GM18870 (cell line): ENCODE measurements at regions not wholly inside any gene's neighbourhood (a gene's known extent, or its start where the extent isn't known, plus 50 kb on each side); places are given as distances from the start of the nearest gene placed in this dataset.
"Not testable (repeated sequence)": the region's sequence is repeated elsewhere in the genome, so short reads cannot be mapped to it uniquely, and the experiment has no call there.

Experiments used
- ATAC-seq: cut with Tn5 transposase; IDR thresholded peaks from one replicate; pipeline ENCODE4 v1.9.1; 2021; ENCODE audit warnings: moderate library complexity; ENCODE audit not compliant: unreplicated experiment

GRCh38 chr3:107222907-107223306, 154.3 kb upstream of the CCDC54 start:
- no peak for ATAC-seq

GRCh38 chr3:107224026-107224596, 153.1 kb upstream of the CCDC54 start:
- no peak for ATAC-seq

DNA sequence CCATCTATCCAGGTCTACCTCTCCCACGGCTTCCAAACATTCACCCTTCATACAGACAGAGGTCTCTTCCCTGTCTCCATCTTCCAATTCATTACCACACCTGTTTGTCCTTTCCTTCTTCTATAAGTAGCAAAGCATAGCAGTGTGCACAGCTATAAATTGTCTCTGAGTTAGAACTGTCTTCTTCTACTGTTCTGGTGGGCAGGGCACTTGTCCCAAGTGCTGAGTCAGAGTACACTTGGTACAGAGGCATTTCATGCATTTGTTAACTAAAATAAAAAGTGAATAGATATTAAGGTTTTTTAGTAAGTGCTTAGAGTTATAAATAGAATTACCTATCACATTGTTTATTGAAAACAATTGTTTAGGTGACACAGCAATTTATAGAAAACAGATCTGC, 150.1 kb upstream of the CCDC54 start:
- ATAC-seq: no peak

- not testable (repeated sequence) for ATAC-seq
Observed at GRCh38 chr3:107233877-107234276, 143.4 kb upstream of the CCDC54 start.

DNA sequence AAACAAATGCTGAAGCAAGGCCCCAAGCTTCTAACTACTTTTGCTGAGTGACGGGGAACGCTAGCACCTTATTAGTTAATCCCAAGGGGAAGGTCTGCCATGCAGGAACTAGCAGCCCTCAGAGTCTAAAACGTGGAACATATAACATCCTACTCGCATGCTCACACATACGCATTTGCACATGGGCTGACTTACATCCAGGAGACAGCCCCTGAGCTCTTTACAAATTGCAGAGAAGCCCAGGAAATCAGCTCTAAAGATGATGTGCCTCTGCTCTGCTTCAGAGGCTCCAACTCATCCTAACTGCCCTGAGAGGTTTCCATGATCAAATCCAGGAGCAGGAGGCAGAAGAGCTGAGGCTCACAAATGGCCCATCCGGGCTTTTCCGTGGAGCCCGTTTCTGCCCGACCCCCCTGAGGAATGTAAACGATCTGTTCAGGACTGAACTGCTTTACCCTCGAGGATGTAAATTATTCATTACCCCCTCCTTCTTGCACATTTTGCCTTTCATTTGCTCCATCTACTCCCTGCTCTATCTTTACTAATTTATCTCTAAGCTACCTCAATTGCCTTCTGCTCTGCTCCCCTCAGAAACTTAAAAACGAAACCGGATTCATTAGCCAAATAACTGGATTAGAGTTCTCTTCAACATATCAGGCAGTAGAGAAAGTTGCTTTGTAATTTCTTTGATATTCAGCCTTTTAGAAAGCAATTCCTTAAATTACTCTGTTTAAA, 141.9 kb upstream of the CCDC54 start:
- no peak for ATAC-seq

GRCh38 chr3:107235928-107236315, 141.3 kb upstream of the CCDC54 start:
- peak; percentile 64 for ATAC-seq

GRCh38 chr3:107236655-107237337, 140.4 kb upstream of the CCDC54 start:
- no peak for ATAC-seq

DNA sequence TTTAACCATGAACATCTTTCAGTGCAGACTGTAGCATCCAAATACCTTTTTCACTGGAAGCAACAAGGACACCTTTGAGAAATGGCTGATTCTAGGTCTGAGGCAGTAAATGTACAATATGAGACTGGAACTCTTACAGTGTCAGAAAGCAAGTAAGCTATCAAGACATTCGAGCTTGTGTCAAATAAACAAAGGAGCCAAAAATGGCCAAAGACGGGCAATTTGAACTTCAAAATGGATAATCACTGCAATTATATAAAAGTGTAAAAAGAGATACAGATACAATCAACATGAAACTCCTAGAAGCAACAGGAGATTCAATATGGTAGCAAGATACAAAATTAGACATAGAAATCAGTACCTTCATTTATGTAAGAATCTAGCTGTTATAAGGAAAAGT, 138.5 kb upstream of the CCDC54 start:
- no peak for ATAC-seq

GRCh38 chr3:107239703-107240102, 137.5 kb upstream of the CCDC54 start:
- no peak for ATAC-seq

DNA sequence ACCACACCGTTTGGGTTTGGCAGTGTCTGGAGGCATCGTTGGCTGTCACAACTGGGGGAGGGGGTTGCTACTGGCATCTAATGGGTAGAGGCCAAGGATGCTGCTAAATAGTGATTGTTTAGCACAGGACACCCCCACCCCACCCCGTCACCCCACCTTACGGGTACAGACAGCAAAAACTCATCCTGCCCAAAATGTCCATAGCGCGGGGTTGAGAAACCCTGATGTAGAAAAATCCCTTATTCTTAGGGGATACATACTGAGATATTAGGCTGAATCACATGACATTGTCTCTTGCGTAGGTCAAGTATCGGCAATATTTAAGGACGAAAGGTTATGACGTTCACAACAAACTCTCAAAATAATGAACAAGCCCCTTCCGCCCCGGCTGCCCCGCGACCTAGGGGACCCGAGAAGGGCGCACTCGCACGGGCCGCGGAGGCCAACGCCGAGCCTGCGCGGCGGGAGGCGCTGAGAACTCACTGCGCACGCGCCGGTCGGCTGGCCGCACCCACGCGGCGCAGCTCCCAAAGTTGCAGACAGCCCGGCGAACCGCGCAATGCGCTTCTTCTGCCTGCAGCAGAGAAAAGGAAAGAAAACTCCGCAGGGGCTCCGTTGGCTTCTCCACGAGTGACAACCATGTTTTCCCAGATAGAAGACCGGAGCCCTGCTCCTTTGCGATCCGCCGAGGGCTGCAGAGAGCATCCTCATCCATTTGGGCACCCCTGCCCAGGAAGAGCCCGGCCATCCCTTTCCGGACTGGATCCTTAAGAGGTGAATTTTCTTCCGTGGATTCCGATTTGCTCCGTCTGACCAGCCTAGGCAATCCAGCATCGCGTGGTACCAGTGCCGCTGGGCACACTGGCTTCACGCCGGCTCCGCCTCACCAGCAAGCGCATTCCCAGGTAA, 136.8 kb upstream of the CCDC54 start:
- peak; percentile 78 for ATAC-seq

GRCh38 chr3:107241217-107241616, 136.0 kb upstream of the CCDC54 start:
- ATAC-seq: peak; percentile 27

GRCh38 chr3:107242579-107242978, 134.7 kb upstream of the CCDC54 start:
- no peak for ATAC-seq

DNA sequence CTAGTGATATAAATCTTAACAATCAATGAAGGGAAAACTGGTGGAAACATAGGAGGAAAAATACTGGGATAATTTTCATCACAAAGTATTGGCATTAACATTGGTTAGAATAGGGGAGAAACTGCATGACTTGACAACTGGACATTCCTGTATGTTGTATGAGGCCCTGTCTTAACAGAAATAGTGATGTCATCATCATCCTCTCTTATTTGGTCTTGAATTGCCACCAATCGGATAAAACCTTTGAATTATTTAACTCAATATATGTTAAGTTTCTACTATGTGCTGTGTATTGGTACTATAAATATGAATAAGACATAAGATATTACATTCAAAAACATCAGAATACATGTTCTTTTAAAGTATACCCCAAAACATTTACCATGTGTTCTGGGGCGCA, 130.1 kb upstream of the CCDC54 start:
- ATAC-seq: no peak

GRCh38 chr3:107249132-107249531, 128.1 kb upstream of the CCDC54 start:
- ATAC-seq: no peak

- ATAC-seq: no peak
Observed at GRCh38 chr3:107250221-107250620, 127.0 kb upstream of the CCDC54 start.

- ATAC-seq: no peak
Observed at GRCh38 chr3:107251819-107252218, 125.4 kb upstream of the CCDC54 start.

GRCh38 chr3:107256963-107257362, 120.3 kb upstream of the CCDC54 start:
- no peak for ATAC-seq

- no peak for ATAC-seq
Observed at GRCh38 chr3:107258300-107258699, 118.9 kb upstream of the CCDC54 start.

DNA sequence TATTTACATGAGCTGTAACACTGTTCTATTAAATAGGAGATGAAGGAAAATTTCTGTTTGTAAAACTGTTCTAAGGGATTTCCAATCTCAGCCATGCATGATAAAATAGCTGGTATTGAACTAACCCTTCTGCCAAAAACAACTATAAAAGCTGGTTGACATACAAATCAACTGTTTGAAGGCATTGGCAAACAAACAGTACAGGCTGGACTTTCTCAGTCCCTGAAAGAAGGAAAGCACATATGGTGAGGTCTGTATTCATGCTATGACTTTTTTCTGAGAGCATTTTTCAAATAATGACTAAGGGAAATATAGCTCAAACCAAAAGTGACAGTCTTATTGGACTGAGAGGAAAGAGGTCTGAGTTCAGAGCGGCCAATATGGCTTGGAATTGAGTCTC, 117.0 kb upstream of the CCDC54 start:
- ATAC-seq: no peak

DNA sequence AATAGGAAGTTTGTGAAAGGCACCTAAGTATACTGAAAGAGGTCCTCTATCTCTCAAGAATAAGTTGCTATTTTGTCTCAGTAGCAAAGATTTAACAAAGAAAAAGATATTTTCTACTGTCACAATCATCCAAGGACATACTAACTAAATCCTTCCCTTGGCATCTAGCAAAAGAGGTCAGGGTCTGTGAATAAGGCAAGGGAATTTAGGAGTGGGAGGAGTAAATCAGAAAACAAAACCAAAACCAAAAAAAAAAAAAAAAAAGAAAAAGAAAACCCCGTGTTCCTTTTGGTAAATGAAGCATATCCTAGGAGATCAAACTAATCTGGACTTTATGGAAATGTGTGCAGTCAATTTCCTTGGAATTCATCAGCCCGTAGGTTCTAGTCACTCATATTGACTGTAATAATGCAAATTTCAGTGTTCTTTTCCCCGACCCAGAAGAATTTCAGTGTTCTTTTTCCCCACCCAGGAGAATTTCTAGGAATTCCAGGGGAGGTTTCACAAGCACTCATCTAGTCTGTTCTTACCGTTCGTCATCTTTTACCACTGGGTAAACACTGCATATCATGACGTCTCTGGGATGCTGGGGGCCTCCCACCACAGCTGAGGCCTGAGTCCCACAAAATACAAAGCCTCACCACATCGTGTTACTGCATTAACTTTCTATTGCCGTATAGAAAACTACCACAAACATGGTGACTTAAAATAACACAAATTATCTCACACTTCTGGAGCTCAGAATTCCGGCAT, 113.8 kb upstream of the CCDC54 start:
- ATAC-seq: no peak

GRCh38 chr3:107264888-107265287, 112.4 kb upstream of the CCDC54 start:
- no peak for ATAC-seq
